LoVo (cell line): ENCODE measurements at regions not wholly inside any gene's neighbourhood (a gene's known extent, or its start where the extent isn't known, plus 50 kb on each side); places are given as distances from the start of the nearest gene placed in this dataset.

Source experiments
- DNase-seq: peaks from one replicate; pipeline ENCODE4 v3.0.0-alpha.2; 2016; ENCODE audit warnings: low spot score

- no peak for DNase-seq
Observed at GRCh38 chr1:81574408-81574807, 226.3 kb upstream of the ADGRL2 start.

DNA sequence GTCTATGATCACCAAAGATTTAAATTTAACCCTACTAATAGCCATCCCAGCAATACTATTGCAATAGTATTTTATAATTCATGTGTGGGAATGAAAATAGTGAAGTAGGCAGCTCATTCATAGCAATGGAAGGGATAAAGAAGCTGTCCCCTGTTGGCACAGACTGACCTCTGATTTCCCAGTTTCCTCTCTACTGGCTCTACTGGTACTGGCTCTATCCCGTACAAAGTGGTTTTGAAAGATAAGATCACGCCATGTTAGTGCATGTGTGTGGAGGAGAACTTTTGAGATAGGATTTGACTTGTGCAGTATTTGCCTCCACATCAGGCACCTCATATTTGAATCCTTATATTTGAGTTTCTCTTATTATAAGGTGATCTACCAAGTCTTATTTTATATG lies 227.3 kb upstream of the ADGRL2 start:
- no peak for DNase-seq

- no peak for DNase-seq
Observed at GRCh38 chr1:81571946-81572345, 228.8 kb upstream of the ADGRL2 start.

- no peak for DNase-seq
Observed at GRCh38 chr1:81569761-81570160, 231.0 kb upstream of the ADGRL2 start.

DNA sequence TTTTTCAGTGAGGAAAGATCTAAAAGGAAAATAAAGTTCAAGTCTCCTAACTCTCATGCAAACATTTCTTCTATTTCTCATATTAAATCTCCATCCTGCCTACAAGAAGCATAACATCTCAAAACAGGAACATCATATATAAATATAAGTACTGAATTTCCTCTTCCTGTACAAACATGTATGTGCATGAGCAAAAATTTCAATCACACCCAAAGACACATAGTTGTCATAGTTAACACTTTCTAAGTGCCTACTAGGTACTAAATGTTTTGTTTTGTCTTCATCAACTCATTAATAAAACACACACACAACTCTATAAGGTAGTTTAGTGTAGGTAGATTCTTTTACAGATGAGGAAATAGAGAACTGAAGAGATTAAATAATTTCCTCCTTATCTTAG lies 237.1 kb upstream of the ADGRL2 start:
- no peak for DNase-seq

DNA sequence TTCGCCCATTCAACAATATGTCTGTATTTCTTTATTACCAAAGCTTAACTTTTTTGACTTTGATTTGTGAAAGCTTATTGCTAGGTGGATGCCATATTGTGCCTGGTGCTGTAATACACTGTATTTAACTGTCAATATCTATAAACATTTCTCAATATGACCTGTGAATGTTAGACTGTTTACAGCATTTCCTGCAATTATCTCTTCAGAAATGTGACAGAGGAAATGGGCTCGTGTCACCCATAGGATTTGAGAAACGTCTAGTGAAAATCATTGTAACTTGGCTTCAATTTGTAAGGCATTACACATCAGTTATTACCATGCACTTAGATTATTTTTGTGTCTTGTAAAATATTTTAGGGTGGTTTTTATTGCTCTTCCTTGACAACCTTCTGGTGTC lies 237.8 kb upstream of the ADGRL2 start:
- no peak for DNase-seq

- DNase-seq: no peak
Observed at GRCh38 chr1:81560629-81561028, 240.1 kb upstream of the ADGRL2 start.

- no peak for DNase-seq
Observed at GRCh38 chr1:81559662-81560350, 240.9 kb upstream of the ADGRL2 start.

GRCh38 chr1:81558291-81559076 lies 242.2 kb upstream of the ADGRL2 start:
- DNase-seq: no peak

GRCh38 chr1:81556968-81557367 lies 243.8 kb upstream of the ADGRL2 start:
- no peak for DNase-seq

GRCh38 chr1:81554534-81554933 lies 246.2 kb upstream of the ADGRL2 start:
- DNase-seq: no peak

DNA sequence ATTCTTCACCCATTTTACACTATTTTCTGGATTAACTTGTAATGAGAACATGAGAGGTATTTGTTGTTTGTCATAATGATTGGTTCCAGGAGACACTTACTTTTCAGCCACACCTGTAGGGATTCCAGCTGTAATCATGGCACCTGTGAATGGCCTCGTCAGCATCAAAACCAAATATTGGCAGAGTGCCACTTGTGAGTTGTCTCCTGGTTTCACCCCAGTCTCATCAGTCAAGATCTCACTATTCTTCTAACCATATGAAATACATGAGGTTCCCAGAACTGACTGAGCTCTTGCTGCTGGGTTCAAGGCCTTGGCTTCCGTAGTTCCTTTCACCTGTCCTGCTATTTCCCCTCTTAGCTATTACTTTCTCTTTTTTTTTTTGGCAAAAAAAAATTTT lies 246.6 kb upstream of the ADGRL2 start:
- DNase-seq: no peak

- DNase-seq: no peak
Observed at GRCh38 chr1:81553503-81553902, 247.2 kb upstream of the ADGRL2 start.

- DNase-seq: no peak
Observed at GRCh38 chr1:81551946-81552345, 248.8 kb upstream of the ADGRL2 start.

DNA sequence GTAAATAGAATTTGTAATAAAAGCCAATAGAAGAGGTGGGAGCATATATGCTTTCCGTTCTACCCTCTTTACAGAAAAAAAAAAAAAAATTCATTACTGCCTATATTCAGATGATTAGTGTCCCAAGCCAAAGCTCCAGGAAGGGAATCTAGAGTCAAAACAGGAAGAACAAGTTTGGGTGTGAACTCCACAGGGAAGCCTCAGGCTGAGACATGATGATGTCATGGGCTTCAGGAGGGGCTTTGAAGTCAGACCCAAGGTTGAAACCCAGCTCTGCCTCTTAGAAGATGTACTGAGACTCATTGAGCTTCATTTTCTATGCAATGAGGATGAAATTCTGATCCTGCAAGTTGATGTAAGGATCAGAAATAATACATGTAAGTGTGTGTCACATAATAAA lies 250.0 kb upstream of the ADGRL2 start:
- DNase-seq: peak; percentile 23

- no peak for DNase-seq
Observed at GRCh38 chr1:81549588-81550127, 251.1 kb upstream of the ADGRL2 start.

DNA sequence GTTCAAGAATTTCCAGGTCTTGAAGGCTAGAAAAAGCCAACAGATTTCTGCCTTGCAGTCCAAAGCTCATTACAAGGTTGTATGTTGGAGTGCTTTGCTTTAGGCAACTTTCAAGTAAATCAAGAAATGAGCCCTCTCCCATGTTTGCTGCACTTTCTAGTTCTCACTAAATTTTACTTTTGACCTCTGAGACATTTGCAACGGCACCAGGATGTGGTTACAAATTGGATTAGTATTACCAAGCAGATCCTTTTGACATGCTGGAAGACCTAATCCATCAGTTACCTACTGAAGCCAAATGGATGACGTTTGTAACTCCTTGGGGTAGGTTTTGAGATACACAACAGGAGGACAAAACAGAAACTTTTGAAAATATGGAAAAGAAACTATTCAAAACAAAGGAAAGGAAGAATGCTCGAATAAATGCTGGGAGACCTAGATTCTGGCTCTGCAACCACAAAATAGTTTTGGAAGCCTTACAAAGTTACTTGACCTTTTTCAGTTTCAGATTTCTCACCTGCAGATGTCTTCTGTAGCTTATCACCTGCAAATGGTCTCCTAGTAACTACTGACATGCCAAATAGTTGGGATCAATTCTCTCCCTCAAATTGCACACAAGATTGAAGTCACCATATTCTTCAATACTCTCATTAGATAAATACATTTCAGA lies 251.7 kb upstream of the ADGRL2 start:
- DNase-seq: no peak

GRCh38 chr1:81547912-81548303 lies 252.8 kb upstream of the ADGRL2 start:
- DNase-seq: no peak

- no peak for DNase-seq
Observed at GRCh38 chr1:81547261-81547911, 253.3 kb upstream of the ADGRL2 start.

DNA sequence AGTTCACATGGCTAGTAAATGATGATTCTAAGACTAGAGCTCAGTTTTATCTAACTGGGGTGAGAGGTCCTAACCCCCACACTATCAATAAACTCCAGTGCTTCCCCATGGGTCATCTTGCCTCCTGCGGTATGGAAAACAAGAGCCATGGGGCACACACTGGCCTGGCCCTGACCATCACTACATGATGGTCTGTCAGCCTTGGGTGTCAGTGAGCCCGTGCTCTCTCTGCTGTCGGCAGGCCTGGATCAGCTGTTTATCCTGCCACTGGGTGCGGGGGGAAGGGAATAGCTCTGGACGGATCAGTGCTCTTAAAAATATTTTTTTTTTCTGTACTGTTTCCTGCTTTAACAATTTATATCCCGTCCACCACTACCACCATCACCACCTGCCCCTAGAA lies 255.0 kb upstream of the ADGRL2 start:
- no peak for DNase-seq

DNA sequence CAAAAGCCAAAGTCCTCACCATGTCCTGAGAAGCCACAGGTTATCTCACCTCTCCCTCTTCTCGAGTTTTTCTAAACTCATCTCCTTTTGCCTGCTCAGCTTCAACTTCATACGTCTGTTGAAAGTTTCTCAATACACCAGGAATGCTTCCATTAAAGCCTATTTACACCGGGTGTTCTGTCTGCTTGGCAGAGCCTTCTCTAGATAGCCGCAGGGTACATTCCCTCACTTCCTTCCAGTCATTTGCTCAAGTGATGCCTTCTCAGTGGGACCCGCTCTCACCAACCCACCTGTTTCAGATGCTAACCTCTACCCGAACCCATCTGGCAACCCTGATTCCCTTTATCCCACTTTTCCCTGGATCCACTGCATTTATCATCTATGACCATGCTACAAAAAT lies 257.0 kb upstream of the ADGRL2 start:
- no peak for DNase-seq

DNA sequence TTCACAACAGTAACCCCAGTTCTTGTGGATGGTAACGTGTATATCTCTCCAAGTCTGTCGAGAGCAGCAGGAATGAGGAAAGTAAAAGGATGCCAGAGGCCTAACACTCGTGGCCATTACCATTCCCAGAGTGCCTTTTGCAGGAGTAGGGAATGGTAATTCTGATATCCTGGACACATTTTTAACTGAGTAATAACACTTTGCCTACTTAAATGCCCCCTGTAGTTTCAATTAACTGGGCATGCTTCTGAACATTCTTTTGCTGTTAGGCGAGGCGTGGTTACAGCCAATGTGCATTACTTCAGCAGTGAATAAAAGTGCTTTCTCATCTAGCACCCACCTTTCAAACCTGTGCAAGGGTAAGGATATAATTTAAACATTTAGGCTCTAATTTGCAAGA lies 258.5 kb upstream of the ADGRL2 start:
- no peak for DNase-seq
